ENCODE measurements at regions not wholly inside any gene's neighbourhood (a gene's known extent, or its start where the extent isn't known, plus 50 kb on each side); places are given as distances from the start of the nearest gene placed in this dataset.

- TF ChIP-seq ASH2L (IDR thresholded peaks at IDR 0.05; ENCODE audit: insufficient read length, low read depth, low read length) = no peak
- no peak for TF ChIP-seq POLR2A (IDR thresholded peaks at IDR 0.05; ENCODE audit: insufficient read depth in 1 of 2, low read depth in 2 of 2, low read length in 2 of 2)
- no peak for TF ChIP-seq POLR2AphosphoS5 (IDR thresholded peaks at IDR 0.05; ENCODE audit: low read depth, low read length)
- TF ChIP-seq NFE2L1 (CRISPR knock-in tag; IDR thresholded peaks at IDR 0.05; ENCODE audit: borderline replicate concordance) = no peak
- no peak for TF ChIP-seq PHB2 (IDR thresholded peaks at IDR 0.05; ENCODE audit: partially characterized antibody)
These were observed 109.8 kb upstream of the NR2F2 start for GRCh38 chr15:96220657-96221056.
